BE2C (cell line): ENCODE measurements at regions not wholly inside any gene's neighbourhood (a gene's known extent, or its start where the extent isn't known, plus 50 kb on each side); places are given as distances from the start of the nearest gene placed in this dataset.

Experiments
- DNase-seq: peaks from one replicate; pipeline ENCODE4 v3.0.0-alpha.2; 2020
- H3K27me3 ChIP-seq: fragments of 250-450 bp; sonication (Bioruptor Pico); 2 replicates; pipeline ENCODE4 v1.5.1; 2020; ENCODE audit warnings: mild to moderate bottlenecking
- H3K36me3 ChIP-seq: fragments of 250-450 bp; sonication (Bioruptor Pico); 2 replicates; pipeline ENCODE4 v1.5.1; 2020; ENCODE audit warnings: mild to moderate bottlenecking
- H3K4me1 ChIP-seq: fragments of 250-450 bp; sonication (Bioruptor Pico); 2 replicates; pipeline ENCODE4 v1.5.1; 2020
- H3K4me3 ChIP-seq: 2 replicates; pipeline ENCODE4 v1.5.1; 2011; ENCODE audit warnings: low read depth, low read length
- H3K9me3 ChIP-seq: fragments of 250-450 bp; sonication (Bioruptor Pico); 2 replicates; pipeline ENCODE4 v1.5.1; 2020
- CTCF ChIP-seq: IDR thresholded peaks from 2 replicates; pipeline ENCODE4 v1.5.1; 2012; ENCODE audit warnings: mild to moderate bottlenecking, low read depth, low read length

GRCh38 chr14:61965030-61965745, 203.0 kb downstream of the SNAPC1 start:
- Histone ChIP-seq H3K36me3 (no peaks in the 10 kb centered on the region), H3K4me3 (no peak overlapping the region), H3K27me3 (no peaks in the 10 kb centered on the region; the same call in 1 of the 2 replicates), H3K4me1 (no peaks in the 10 kb centered on the region), H3K9me3 (no peaks in the 10 kb centered on the region)
- no peak for DNase-seq
- TF ChIP-seq CTCF = no peak

GRCh38 chr14:61968207-61968606, 206.0 kb downstream of the SNAPC1 start:
- Histone ChIP-seq H3K4me3 (no peak overlapping the region), H3K36me3 (no peaks in the 10 kb centered on the region), H3K9me3 (no peaks in the 10 kb centered on the region), H3K4me1 (no peaks in the 10 kb centered on the region), H3K27me3 (no peaks in the 10 kb centered on the region; the same call in 1 of the 2 replicates)
- TF ChIP-seq CTCF = no peak
- no peak for DNase-seq

GRCh38 chr14:61972711-61973110, 210.5 kb downstream of the SNAPC1 start:
- H3K36me3 ChIP-seq = no peaks in the 10 kb centered on the region
- no peaks in the 10 kb centered on the region for H3K27me3 ChIP-seq
- H3K4me3 ChIP-seq = no peak overlapping the region
- no peak for TF ChIP-seq CTCF
- DNase-seq = no peak
- H3K9me3 ChIP-seq = no peaks in the 10 kb centered on the region
- no peaks in the 10 kb centered on the region for H3K4me1 ChIP-seq

- Histone ChIP-seq H3K27me3 (no peaks in the 10 kb centered on the region), H3K36me3 (no peaks in the 10 kb centered on the region), H3K9me3 (no peaks in the 10 kb centered on the region), H3K4me3 (no peak overlapping the region), H3K4me1 (no peaks in the 10 kb centered on the region)
- no peak for DNase-seq
- TF ChIP-seq CTCF = no peak
These were observed 211.8 kb downstream of the SNAPC1 start for GRCh38 chr14:61973981-61974380.

GRCh38 chr14:61977217-61977616, 215.0 kb downstream of the SNAPC1 start:
- DNase-seq = no peak
- TF ChIP-seq CTCF = no peak

GRCh38 chr14:61988240-61988639, 226.0 kb downstream of the SNAPC1 start:
- DNase-seq = no peak
- Histone ChIP-seq H3K36me3 (no peaks in the 10 kb centered on the region), H3K4me1 (no peaks in the 10 kb centered on the region), H3K27me3 (peaks cover 7% of the 10 kb centered on the region; the same call in 1 of the 2 replicates), H3K9me3 (no peaks in the 10 kb centered on the region), H3K4me3 (no peak overlapping the region)
- TF ChIP-seq CTCF = no peak

More at GRCh38 chr14:61977217-61977616, 215.0 kb downstream of the SNAPC1 start:
- Histone ChIP-seq H3K36me3 (no peaks in the 10 kb centered on the region), H3K9me3 (no peaks in the 10 kb centered on the region), H3K27me3 (no peaks in the 10 kb centered on the region), H3K4me3 (no peak overlapping the region), H3K4me1 (no peaks in the 10 kb centered on the region)
